Glomerular endothelial cell (primary cell): ENCODE measurements at regions not wholly inside any gene's neighbourhood (a gene's known extent, or its start where the extent isn't known, plus 50 kb on each side); places are given as distances from the start of the nearest gene placed in this dataset.
"Not testable (repeated sequence)": the region's sequence is repeated elsewhere in the genome, so short reads cannot be mapped to it uniquely, and the experiment has no call there.

ENCODE experiments used
- DNase-seq: peaks from one replicate; pipeline ENCODE4 v3.0.0-alpha.2; 2011; ENCODE audit warnings: low read depth, low spot score; ENCODE audit errors: extremely low read depth

DNA sequence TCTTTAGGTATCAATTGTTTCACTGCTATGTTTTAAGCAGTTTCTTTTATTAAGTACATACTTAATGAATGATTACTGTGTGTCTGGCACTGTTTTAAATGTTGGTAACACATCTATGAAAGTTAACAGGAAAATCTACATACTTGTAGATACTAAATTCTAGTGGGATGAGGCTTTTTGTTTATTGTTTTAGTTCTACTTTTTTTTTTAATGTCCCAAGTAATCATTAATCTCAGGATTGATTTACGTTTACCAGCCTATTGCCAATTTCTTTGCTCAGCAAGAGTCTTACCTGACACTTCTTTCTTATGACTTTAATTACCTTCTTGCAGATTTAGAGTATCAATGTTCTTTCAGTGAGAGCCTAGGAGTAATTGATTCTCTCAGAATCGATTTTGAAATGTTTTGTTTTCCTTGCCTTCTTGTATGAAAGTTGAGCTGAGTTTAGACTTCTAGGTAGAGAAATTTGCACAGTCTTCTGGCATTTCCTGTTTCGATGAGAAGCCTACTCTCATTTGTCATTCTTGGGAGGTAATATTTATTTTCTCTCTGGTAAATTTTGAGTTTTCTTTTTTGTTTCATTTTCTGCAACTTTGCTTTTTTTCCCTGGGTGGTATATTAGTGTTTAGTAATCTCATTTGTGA is 235.2 kb upstream of the ANKRD50 start:
- DNase-seq: no peak

DNA sequence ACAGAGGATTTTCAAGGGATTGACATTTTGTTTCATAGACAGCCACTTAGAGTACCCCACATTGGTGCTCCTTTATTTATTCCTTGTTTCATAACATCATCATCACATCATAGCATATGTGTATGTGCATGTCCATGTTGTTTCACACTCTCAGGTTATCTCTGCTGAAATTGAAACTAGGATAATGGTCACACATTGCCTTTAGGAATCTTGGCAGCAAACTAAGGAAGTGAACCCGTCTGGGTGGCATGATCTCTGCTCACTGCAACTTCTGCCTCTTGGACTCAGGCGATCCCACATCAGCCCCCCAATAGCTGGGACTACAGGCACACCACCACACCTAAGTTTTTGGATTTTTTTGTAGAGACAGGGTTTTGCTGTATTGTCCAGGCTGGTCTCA is 234.2 kb upstream of the ANKRD50 start:
- no peak for DNase-seq

DNA sequence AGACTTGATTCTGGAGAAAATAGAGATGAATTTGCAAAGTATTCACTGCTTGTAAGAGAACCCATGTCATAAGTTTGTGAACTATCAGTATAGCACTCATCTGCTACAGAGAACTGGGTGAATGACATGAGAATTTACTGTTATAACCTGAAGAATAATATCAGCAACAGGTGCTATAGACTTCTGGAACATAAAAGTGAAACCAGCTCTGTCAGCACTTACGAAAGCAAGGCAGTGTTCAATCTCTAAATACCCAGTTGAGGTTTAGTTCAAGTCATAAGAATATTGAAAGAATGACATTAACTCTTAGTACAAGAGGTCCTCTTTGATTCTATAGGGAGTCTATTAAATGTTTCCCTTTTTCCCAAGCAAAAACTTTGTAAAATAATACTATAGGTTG is 232.9 kb upstream of the ANKRD50 start:
- no peak for DNase-seq

GRCh38 chr4:124943938-124944337 is 231.4 kb upstream of the ANKRD50 start:
- no peak for DNase-seq

- no peak for DNase-seq
Measured at GRCh38 chr4:124943145-124943889, 230.8 kb upstream of the ANKRD50 start.

DNA sequence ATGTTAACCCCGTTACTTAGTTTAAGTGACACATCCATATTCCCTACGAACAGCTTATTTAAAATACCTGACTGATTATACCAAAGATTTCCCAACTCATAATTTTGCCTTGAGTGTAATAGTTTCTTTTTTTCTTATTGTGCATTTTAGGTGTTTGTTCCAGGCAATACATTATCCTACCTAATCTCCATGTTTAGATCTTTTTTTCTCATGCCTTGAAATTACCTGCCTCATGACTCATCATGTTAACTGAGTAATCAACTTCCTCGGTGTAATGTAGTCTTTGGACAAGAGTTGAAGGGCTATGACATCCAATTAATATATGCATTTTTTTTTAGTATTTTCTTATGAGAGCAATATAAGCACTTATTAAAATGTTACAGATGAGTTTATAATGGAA is 228.7 kb upstream of the ANKRD50 start:
- DNase-seq: no peak

DNA sequence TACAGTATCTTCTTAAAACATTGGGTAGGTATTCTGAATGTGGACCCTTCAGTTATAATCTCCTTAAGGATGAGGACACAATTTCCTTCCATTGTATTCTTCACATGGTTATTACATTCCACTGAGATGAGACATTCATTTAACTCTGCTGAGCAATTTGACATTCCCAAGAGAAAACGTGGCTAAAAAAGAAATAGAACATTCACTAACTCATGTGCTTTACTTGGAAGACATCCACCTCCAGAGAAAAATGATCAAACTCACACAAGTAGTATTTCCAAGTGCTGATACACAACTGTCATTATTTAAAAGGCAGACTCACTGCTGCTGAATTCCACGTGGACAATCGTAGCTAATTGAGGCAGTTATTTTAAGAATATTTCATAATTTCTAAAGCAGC is 227.9 kb upstream of the ANKRD50 start:
- peak; percentile 91 for DNase-seq

GRCh38 chr4:124939908-124940307 is 227.4 kb upstream of the ANKRD50 start:
- no peak for DNase-seq

- DNase-seq: no peak
Measured at GRCh38 chr4:124938836-124939235, 226.3 kb upstream of the ANKRD50 start.

DNA sequence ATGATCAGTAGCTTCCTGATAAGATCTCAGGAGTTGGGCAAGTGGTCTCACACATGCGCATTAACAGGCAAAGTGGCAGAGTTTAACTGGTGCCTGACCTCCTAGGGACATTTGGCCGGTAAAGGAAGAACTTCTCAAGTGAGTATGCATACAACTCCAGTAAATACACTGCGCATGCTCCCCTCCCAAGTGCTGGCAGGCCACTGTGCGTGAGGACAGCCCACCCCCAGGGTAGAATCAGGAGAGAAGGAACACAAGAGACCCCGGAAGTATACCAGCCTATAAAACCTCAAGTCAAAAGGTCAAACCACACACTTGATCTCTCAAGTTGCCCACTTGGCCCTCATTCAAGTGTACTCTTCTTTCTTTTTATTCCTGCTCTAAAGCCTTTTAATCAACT is 225.5 kb upstream of the ANKRD50 start:
- no peak for DNase-seq

DNA sequence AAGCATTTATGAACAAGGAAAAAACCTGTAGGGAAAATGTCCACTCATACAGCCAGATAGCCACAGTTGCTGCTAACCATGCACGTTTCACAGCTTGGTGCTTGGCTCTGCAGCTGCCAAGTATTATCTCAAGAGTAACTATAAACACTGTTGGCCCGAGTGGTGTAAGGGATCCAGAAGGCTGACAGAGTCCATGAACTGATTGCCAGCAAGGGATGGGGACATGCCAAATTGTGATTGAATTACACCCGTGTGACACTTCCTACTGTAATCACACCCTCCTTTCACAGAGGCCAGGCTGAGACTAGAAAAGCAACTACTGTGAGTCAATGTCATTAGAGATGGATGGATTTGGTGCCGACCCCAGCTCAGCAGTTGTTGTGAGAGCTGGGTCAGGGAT is 223.9 kb upstream of the ANKRD50 start:
- no peak for DNase-seq

GRCh38 chr4:124934916-124935315 is 222.4 kb upstream of the ANKRD50 start:
- DNase-seq: no peak

DNA sequence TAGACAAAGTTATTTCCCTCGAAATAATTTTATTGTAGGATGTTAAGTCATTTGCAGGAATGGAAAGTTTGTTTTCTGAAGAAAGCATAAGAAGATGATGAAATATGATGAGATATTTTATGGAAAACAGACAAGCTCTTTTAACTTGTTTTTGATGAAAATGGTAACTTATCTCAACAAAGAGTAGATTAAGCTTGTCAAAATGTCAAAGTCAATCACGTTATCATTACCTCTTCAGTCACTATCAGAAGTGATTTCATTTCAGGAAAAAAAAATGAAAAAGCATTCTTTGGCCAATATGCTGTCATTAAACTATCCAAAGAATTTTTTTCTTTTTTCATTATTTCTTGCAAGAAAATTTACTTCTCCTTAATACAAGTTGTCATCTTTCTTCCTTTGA is 221.0 kb upstream of the ANKRD50 start:
- no peak for DNase-seq

DNA sequence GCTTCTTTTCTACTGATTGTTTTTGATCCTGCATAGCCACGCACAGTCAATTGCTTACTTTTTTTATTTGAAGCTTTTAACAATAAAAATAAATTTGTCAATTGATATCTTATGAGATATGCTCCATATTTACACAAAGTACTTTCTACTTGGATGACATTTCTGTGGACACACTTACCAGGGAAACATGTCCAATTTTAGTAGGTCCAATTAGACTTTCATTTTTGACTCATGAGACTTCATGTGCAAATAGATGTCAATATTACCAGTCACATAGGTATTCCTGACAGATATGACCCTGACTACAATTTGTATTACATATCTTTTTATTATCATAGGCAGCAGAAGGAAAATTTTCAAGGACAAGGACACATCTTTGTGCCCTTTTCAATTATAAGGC is 219.9 kb upstream of the ANKRD50 start:
- no peak for DNase-seq

DNA sequence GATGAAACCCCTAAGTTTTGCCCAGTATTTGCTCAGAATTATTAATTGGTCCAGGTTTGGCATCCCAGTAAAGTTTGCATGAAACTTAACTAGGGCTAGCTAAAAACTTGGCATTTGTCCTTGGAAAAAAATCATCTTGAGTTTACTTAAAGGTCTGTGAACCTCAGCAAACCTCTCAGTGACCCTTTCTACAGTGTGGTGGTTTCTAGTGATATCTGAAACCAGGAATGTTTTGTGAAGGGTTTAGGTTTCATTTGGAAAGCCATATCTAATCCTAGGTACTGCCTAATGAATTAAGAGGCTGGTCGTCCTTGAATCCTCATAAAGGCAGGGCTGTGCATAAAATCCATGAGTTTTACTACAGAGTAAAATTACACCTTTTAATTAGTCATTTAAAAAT is 218.5 kb upstream of the ANKRD50 start:
- DNase-seq: no peak

DNA sequence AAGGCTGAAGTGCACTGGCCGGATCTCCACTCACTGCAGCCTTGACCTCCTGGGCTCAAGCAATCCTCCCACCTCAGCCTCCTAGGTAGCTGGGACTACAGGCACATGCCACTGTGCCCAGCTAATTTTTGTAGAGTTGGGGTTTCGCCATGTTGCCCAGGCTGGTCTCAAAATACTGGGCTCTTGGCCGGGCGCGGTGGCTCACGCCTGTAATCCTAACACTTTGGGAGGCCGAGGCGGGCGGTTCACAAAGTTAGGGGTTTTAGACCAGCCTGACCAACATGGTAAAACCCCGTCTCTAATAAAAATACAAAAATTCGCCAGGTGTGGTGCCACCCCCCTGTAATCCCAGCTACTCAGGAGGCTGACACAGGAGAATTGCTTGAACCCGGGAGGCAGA is 210.2 kb upstream of the ANKRD50 start:
- DNase-seq: not testable (repeated sequence)

- DNase-seq: no peak
Measured at GRCh38 chr4:124918559-124919122, 206.1 kb upstream of the ANKRD50 start.

DNA sequence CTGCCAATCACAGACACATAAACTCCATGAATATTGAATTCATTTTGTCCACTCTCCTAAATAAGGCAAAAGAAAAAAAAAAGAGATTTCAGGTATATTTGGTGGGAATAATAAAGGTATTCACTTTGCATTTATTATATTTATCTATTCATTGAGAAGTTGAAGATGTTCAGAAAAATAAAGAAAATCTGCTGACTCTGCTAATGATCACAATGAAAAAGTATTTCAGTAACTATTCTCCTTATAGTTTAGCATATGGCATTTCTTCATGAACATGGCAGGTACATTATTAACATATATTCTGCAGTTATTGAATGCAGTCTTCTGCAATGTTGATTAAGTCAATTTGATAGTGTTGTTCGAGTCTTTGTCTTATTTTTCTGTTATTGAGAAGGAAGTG is 202.5 kb upstream of the ANKRD50 start:
- no peak for DNase-seq

DNA sequence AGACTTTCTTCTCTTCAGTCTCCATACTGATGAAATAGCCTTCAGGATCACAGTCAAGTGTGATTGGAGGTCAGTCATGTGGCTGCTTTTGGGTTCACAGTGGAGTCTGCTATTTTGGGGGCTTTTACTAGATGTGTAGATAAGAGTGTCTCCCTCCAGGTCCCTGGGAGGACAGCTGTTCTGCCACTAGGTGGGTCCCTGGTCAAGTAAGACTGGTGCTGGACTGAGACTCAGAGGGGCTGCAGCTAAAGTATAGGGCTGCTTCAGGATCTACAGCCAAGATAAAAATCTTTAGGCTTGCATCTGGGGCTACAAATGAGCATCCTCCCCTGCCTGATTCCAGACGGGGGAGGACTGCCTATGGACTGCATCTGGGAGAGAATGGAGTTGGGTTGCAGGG is 200.7 kb upstream of the ANKRD50 start:
- no peak for DNase-seq

- no peak for DNase-seq
Measured at GRCh38 chr4:124910327-124910726, 197.8 kb upstream of the ANKRD50 start.

GRCh38 chr4:124907881-124908280 is 195.3 kb upstream of the ANKRD50 start:
- no peak for DNase-seq

GRCh38 chr4:124905441-124905840 is 192.9 kb upstream of the ANKRD50 start:
- no peak for DNase-seq
